ENCODE measurements at regions not wholly inside any gene's neighbourhood (a gene's known extent, or its start where the extent isn't known, plus 50 kb on each side); places are given as distances from the start of the nearest gene placed in this dataset.
A peak's percentile ranks its signal among the peaks of the same experiment; 100 is the strongest.

- H3K4me1 ChIP-seq (ENCODE audit: control insufficient read depth in 2 of 3, insufficient read depth in 2 of 3, low read depth in 1 of 3, low read length in 3 of 3) = no peaks in the 10 kb centered on the region
- FAIRE-seq (no peak), DNase-seq (no peak)
- H3K36me3 ChIP-seq (ENCODE audit: control insufficient read depth in 2 of 3, insufficient read depth in 3 of 3, low read length in 3 of 3) = no peaks in the 10 kb centered on the region
- H3K27ac ChIP-seq (ENCODE audit: low read depth in 2 of 2, low read length in 2 of 2) = no peak overlapping the region
- no peak overlapping the region for H3K4me3 ChIP-seq (ENCODE audit: low read length in 3 of 3)
- H3K9ac ChIP-seq (ENCODE audit: low read length in 3 of 3) = no peak overlapping the region
- no peaks in the 10 kb centered on the region for H3K9me3 ChIP-seq (ENCODE audit: control insufficient read depth in 2 of 3, insufficient read depth in 1 of 3, low read length in 3 of 3)
- TF ChIP-seq CTCF (IDR thresholded peaks at IDR 0.05; ENCODE audit: borderline replicate concordance, extremely low read depth, insufficient read depth) = no peak
- no peaks in the 10 kb centered on the region for H3K27me3 ChIP-seq (ENCODE audit: control insufficient read depth, insufficient read depth, low read length)
- intact Hi-C loops (cut with DNase I) = no loop called here
These were observed 139.7 kb downstream of the TMEM26 start for GRCh38 chr10:61313460-61313859.

GRCh38 chr10:61304746-61305145 is 148.4 kb downstream of the TMEM26 start:
- TF ChIP-seq CTCF (IDR thresholded peaks at IDR 0.05; ENCODE audit: borderline replicate concordance, extremely low read depth, insufficient read depth) = no peak
- Histone ChIP-seq H3K4me1 (ENCODE audit: control insufficient read depth in 2 of 3, insufficient read depth in 2 of 3, low read depth in 1 of 3, low read length in 3 of 3) (no peaks in the 10 kb centered on the region), H3K9me3 (ENCODE audit: control insufficient read depth in 2 of 3, insufficient read depth in 1 of 3, low read length in 3 of 3) (no peaks in the 10 kb centered on the region), H3K27me3 (ENCODE audit: control insufficient read depth, insufficient read depth, low read length) (no peaks in the 10 kb centered on the region), H3K4me3 (ENCODE audit: low read length in 3 of 3) (no peak overlapping the region), H3K36me3 (ENCODE audit: control insufficient read depth in 2 of 3, insufficient read depth in 3 of 3, low read length in 3 of 3) (no peaks in the 10 kb centered on the region), H3K9ac (ENCODE audit: low read length in 3 of 3) (no peak overlapping the region), H3K27ac (ENCODE audit: low read depth in 2 of 2, low read length in 2 of 2) (no peak overlapping the region)
- intact Hi-C loops (cut with DNase I) = no loop called here
- DNase-seq (no peak), FAIRE-seq (peak; percentile 37)

GRCh38 chr10:61302124-61302523 is 151.1 kb downstream of the TMEM26 start:
- intact Hi-C loops (cut with DNase I) = no loop called here
- Histone ChIP-seq H3K9me3 (ENCODE audit: control insufficient read depth in 2 of 3, insufficient read depth in 1 of 3, low read length in 3 of 3) (peaks cover 0 to 5% (median 0%) of the 10 kb centered on the region in 3 donors), H3K36me3 (ENCODE audit: control insufficient read depth in 2 of 3, insufficient read depth in 3 of 3, low read length in 3 of 3) (no peaks in the 10 kb centered on the region), H3K27ac (ENCODE audit: low read depth in 2 of 2, low read length in 2 of 2) (no peak overlapping the region), H3K4me3 (ENCODE audit: low read length in 3 of 3) (no peak overlapping the region), H3K9ac (ENCODE audit: low read length in 3 of 3) (no peak overlapping the region), H3K27me3 (ENCODE audit: control insufficient read depth, insufficient read depth, low read length) (no peaks in the 10 kb centered on the region), H3K4me1 (ENCODE audit: control insufficient read depth in 2 of 3, insufficient read depth in 2 of 3, low read depth in 1 of 3, low read length in 3 of 3) (no peaks in the 10 kb centered on the region)
- FAIRE-seq (no peak), DNase-seq (no peak)
- TF ChIP-seq CTCF (IDR thresholded peaks at IDR 0.05; ENCODE audit: borderline replicate concordance, extremely low read depth, insufficient read depth) = no peak

GRCh38 chr10:61301575-61301974 is 151.6 kb downstream of the TMEM26 start:
- no peak for TF ChIP-seq CTCF (IDR thresholded peaks at IDR 0.05; ENCODE audit: borderline replicate concordance, extremely low read depth, insufficient read depth)
- H3K4me3 ChIP-seq (ENCODE audit: low read length in 3 of 3) = no peak overlapping the region
- H3K4me1 ChIP-seq (ENCODE audit: control insufficient read depth in 2 of 3, insufficient read depth in 2 of 3, low read depth in 1 of 3, low read length in 3 of 3) = no peaks in the 10 kb centered on the region
- no peak overlapping the region for H3K9ac ChIP-seq (ENCODE audit: low read length in 3 of 3)
- H3K9me3 ChIP-seq (ENCODE audit: control insufficient read depth in 2 of 3, insufficient read depth in 1 of 3, low read length in 3 of 3) = peaks cover 0 to 5% (median 0%) of the 10 kb centered on the region in 3 donors
- intact Hi-C loops (cut with DNase I) = no loop called here
- H3K36me3 ChIP-seq (ENCODE audit: control insufficient read depth in 2 of 3, insufficient read depth in 3 of 3, low read length in 3 of 3) = no peaks in the 10 kb centered on the region
- DNase-seq (peak in 1 of 5 donors; percentile 27), FAIRE-seq (no peak)
- H3K27me3 ChIP-seq (ENCODE audit: control insufficient read depth, insufficient read depth, low read length) = no peaks in the 10 kb centered on the region
- H3K27ac ChIP-seq (ENCODE audit: low read depth in 2 of 2, low read length in 2 of 2) = no peak overlapping the region

All from kidney (tissue), 13 donors.